ENCODE measurements at regions not wholly inside any gene's neighbourhood (a gene's known extent, or its start where the extent isn't known, plus 50 kb on each side); places are given as distances from the start of the nearest gene placed in this dataset.

DNA sequence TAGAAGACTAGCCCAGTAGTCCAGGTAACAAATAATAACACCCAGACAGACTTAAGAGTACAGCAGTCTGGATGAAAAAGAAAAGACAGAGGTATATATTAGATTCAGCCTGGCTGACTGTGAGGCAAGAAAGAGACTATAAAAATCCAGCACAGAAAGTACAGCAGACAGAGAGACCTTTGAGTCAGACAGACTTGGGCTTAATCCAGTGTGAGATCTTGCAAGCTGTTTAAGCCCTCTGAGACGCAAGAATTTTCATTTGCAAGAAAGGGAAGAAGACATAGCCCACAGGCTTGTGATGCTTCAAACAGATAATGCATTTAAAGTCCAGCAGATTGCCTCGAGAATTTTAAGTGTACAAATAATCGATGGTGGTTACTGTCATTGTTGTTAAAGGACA, 471.4 kb downstream of the LIG4 start:
- no peak for DNase-seq
- in situ Hi-C loops (cut with HindIII; ENCODE audit: low pct_ligation_motif_present, low pct_unique_long_range_greater_than_20kb, low sequenced_read_pairs) = no loop called here

GRCh38 chr13:107743526-107743925, 471.8 kb downstream of the LIG4 start:
- in situ Hi-C loops (cut with HindIII; ENCODE audit: low pct_ligation_motif_present, low pct_unique_long_range_greater_than_20kb, low sequenced_read_pairs) = no loop called here
- DNase-seq = no peak

GRCh38 chr13:107743100-107743499, 472.2 kb downstream of the LIG4 start:
- in situ Hi-C loops (cut with HindIII; ENCODE audit: low pct_ligation_motif_present, low pct_unique_long_range_greater_than_20kb, low sequenced_read_pairs) = no loop called here
- no peak for DNase-seq

- in situ Hi-C loops (cut with HindIII; ENCODE audit: low pct_ligation_motif_present, low pct_unique_long_range_greater_than_20kb, low sequenced_read_pairs) = no loop called here
- no peak for DNase-seq
Observed at GRCh38 chr13:107742544-107742943, 472.8 kb downstream of the LIG4 start.

DNA sequence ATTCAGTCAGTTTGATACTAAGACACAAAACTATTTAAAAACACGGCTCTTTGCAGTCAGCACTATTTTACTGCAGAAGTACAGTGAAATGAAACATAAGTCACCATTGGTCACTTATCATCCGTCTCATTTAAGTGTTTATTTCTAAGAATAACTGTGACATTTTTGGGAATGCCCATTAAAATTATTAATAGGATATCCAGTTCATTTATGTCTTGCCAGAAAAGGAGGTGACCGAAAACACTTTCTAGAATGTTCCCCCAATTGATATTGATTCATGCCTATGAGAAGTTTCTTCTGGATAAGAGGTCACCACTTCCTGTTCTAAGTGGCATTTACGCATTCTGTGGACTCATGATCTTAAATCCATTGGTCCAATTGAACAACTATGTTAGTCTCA, 477.3 kb downstream of the LIG4 start:
- DNase-seq = no peak
- in situ Hi-C loops (cut with HindIII; ENCODE audit: low pct_ligation_motif_present, low pct_unique_long_range_greater_than_20kb, low sequenced_read_pairs) = no loop called here

DNA sequence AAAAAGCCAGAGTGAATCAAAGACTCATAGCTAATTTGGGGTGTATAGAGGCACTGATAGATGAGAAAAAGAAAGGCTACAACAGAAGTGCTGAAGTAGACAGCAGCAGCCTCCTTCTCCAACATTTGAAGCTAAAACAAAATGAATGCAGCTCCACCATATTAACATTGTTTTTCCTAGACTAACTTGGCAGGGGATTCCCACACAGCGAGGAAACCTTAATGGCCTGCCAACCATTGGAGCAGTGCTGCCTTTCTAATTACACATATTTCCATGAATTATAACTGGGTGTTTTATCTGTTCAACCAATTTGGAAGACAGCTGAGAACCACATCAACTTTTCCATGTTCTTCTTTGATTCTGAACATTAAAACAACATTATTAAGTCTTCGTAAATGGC, 478.6 kb downstream of the LIG4 start:
- in situ Hi-C loops (cut with HindIII; ENCODE audit: low pct_ligation_motif_present, low pct_unique_long_range_greater_than_20kb, low sequenced_read_pairs) = no loop called here
- no peak for DNase-seq

DNA sequence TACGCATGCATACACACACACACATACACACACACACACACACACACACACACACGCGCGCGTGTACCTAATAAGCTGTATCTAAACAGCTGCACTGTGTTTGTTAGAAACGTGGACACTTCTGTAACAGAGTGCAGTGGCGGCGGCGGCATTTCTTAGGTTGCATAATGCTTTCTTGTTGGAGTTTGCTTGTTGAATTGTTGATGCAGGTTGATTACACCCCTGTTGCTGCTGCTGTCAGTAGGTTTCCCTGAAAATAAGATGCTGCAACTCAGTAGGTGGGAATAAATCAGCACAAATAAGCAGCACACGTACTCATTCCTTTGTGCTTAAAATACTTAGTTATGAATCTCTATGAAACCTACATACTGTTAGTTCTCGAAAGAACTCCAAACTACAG, 479.2 kb downstream of the LIG4 start:
- DNase-seq = no peak
- in situ Hi-C loops (cut with HindIII; ENCODE audit: low pct_ligation_motif_present, low pct_unique_long_range_greater_than_20kb, low sequenced_read_pairs) = no loop called here

GRCh38 chr13:107734891-107735625, 480.3 kb downstream of the LIG4 start:
- no peak for DNase-seq
- in situ Hi-C loops (cut with HindIII; ENCODE audit: low pct_ligation_motif_present, low pct_unique_long_range_greater_than_20kb, low sequenced_read_pairs) = no loop called here

DNA sequence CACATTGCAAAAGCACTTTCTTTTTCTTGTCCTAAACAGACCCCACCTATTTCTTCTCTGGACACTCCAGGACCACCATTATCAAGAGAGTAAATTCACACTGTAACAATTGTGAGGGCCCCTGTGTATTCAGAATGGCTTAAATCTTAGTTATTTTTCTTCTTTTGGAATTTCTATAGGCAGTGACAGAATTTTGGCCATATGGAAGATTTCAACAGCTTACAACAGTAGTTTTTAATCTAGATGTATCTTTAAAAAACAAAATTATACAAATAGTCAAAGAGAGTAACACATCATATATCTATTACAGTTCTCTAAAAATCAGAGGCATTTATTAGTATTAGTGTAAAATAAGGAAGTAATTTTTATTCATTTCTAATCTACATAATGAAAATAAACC, 482.1 kb downstream of the LIG4 start:
- DNase-seq = no peak
- in situ Hi-C loops (cut with HindIII; ENCODE audit: low pct_ligation_motif_present, low pct_unique_long_range_greater_than_20kb, low sequenced_read_pairs) = no loop called here

GRCh38 chr13:107730813-107731212, 484.5 kb downstream of the LIG4 start:
- no peak for DNase-seq
- in situ Hi-C loops (cut with HindIII; ENCODE audit: low pct_ligation_motif_present, low pct_unique_long_range_greater_than_20kb, low sequenced_read_pairs) = no loop called here

GRCh38 chr13:107721125-107721869, 494.0 kb downstream of the LIG4 start:
- DNase-seq = peak; percentile 15
- in situ Hi-C loops (cut with HindIII; ENCODE audit: low pct_ligation_motif_present, low pct_unique_long_range_greater_than_20kb, low sequenced_read_pairs) = no loop called here

DNA sequence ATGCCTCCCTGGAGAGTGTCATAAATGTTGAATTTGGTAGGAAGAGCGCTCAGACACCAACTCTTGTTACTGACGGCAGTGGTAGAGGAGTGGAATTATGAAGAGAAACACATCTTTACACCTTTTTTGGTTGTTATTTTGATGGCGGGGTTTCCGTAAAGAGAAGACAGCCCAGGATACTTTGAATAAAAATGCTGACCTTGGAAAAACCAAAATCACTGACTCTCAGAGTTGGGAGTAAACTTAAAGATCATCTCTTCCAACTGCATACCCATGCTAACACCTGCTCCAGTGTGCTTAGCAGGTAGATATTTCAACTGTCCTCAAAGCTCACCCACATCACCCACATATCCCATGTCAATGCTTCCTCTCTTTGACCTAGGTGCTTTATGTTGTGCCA, 498.6 kb downstream of the LIG4 start:
- in situ Hi-C loops (cut with HindIII; ENCODE audit: low pct_ligation_motif_present, low pct_unique_long_range_greater_than_20kb, low sequenced_read_pairs) = no loop called here
- DNase-seq = no peak

DNA sequence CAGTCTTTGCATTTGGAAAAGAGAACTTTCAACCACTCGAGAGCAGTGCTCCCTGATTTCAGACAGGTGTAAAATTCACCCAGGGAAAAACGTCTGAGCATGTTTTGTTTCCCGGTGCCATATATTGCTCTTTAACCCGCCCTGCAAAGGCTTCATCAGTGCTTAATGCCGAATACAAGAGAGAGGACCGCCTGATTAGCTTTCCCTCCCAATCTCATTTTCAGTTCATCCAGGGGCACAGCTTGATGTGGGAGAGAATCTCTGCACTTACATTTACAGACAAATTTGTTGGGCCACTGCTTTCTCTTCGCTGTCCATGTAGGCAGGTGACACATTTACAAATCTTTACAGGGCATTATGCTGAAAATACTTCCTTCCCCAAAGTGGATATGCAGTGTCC, 499.1 kb downstream of the LIG4 start:
- in situ Hi-C loops (cut with HindIII; ENCODE audit: low pct_ligation_motif_present, low pct_unique_long_range_greater_than_20kb, low sequenced_read_pairs) = no loop called here
- no peak for DNase-seq

DNA sequence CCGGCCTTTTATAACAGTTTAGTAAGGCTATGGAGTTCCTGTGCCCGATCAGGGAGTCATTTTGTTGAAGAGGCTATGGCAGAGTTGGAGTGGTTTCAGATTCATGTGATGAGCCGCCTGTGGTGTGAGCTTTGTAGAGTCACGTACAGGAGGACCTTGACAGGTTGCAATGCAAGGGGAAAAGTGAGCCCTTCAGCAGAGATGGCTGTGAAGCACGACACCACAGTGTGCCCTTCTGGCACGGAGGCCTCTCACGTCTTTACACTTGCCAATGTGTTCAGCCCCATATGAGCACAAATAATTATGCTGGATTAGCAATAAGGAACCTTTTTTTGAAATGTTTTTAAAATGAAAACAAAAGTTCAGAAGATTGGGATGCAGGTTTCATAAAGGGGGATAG, 499.8 kb downstream of the LIG4 start:
- DNase-seq = no peak
- in situ Hi-C loops (cut with HindIII; ENCODE audit: low pct_ligation_motif_present, low pct_unique_long_range_greater_than_20kb, low sequenced_read_pairs) = no loop called here

DNA sequence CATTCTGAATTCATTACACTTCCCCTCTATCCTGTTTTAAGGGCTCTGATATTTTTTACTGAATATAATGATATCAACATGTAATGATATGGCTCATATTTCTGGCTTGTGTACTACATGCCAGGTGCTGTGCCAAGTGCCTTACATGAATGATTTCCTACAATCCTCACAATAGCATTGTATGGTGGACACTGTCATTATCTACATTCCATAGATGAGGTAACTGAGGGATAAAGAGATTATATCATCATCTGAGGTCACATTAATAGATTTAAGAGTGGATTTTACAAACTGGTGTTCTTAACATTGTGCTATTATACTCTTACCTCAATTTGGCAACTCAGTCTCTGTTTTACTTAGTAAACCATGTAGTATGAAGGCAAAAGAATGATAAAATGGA, 502.0 kb downstream of the LIG4 start:
- DNase-seq = no peak
- in situ Hi-C loops (cut with HindIII; ENCODE audit: low pct_ligation_motif_present, low pct_unique_long_range_greater_than_20kb, low sequenced_read_pairs) = no loop called here

- no peak for DNase-seq
- in situ Hi-C loops (cut with HindIII; ENCODE audit: low pct_ligation_motif_present, low pct_unique_long_range_greater_than_20kb, low sequenced_read_pairs) = no loop called here
Observed at GRCh38 chr13:107712145-107712860, 503.0 kb downstream of the LIG4 start.

DNA sequence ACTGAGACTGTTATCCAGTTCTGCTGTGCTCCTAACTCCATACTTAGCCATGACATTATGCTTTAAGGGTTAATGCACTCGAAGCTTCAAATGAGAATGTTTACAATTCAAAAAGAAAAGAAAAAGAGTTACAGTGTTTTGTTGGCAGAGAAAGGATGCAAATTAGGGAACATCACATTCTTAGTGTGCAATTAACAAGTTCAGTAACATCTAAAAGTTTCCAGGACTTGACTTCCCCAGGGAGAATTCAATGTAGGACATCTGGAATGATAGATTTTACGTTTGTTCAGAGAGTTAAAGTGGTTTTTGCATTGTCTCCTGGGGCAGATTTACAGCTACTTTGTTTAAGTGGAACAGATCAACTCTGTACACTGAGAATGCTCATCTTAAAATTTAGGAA, 525.2 kb downstream of the LIG4 start:
- in situ Hi-C loops (cut with HindIII; ENCODE audit: low pct_ligation_motif_present, low pct_unique_long_range_greater_than_20kb, low sequenced_read_pairs) = loop anchor here (25.0 kb wide), 1 partner anchor 328 kb away; no protein-coding TSS in a partner anchor
- DNase-seq = no peak

- in situ Hi-C loops (cut with HindIII; ENCODE audit: low pct_ligation_motif_present, low pct_unique_long_range_greater_than_20kb, low sequenced_read_pairs) = loop anchor here (25.0 kb wide), 1 partner anchor 324 kb away; no protein-coding TSS in a partner anchor
- no peak for DNase-seq
Observed at GRCh38 chr13:107685876-107686275, 529.5 kb downstream of the LIG4 start.

DNA sequence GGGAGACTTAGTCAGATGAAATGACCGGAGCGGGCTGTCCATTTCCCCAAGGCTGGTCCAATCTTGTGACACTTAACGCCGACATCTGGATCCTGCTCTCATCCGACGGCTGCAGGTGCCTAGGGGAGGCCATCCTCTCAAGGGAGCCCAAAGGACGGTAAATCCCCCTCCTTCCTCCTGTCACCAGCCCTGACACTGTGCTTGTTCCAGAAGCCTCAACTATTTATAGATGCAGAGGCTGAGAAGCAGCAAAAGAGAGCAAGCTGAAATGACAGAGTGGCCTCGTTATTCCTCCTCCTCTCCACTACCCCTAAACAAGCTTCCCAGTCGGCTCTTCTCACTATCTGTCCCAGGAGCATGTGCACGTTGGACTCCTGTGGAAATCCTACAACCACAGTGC, 533.7 kb downstream of the LIG4 start:
- DNase-seq = no peak
- in situ Hi-C loops (cut with HindIII; ENCODE audit: low pct_ligation_motif_present, low pct_unique_long_range_greater_than_20kb, low sequenced_read_pairs) = loop anchor here (25.0 kb wide), 1 partner anchor 319 kb away; no protein-coding TSS in a partner anchor

Measured in ACHN (cell line).